Neural cell (in vitro differentiated cells): ENCODE measurements at regions not wholly inside any gene's neighbourhood (a gene's known extent, or its start where the extent isn't known, plus 50 kb on each side); places are given as distances from the start of the nearest gene placed in this dataset.

Source experiments
- CTCF ChIP-seq: fragments of 450-650 bp; IDR thresholded peaks from 2 replicates; pipeline ENCODE4 v1.5.1; 2014; ENCODE audit warnings: antibody characterized with exemption, mild to moderate bottlenecking, moderate library complexity; ENCODE audit not compliant: poor library complexity, severe bottlenecking
- POLR2AphosphoS5 ChIP-seq: IDR thresholded peaks from 2 replicates; pipeline ENCODE4 v1.6.1; 2012
- REST ChIP-seq: IDR thresholded peaks from 2 replicates; pipeline ENCODE4 v1.6.1; 2012; ENCODE audit warnings: borderline replicate concordance

- TF ChIP-seq REST (no peak), POLR2AphosphoS5 (no peak), CTCF (no peak)
These were observed 170.4 kb downstream of the ACTL8 start for GRCh38 chr1:17925290-17926237.
